IMR-90 (cell line): ENCODE measurements at regions not wholly inside any gene's neighbourhood (a gene's known extent, or its start where the extent isn't known, plus 50 kb on each side); places are given as distances from the start of the nearest gene placed in this dataset.

Experiments used
- ATAC-seq: fragments of 200-7000 bp; cut with Tn5 transposase; 2 replicates; pipeline ENCODE4 v1.9.1; 2020; ENCODE audit warnings: low read depth, mild to moderate bottlenecking, moderate library complexity
- BruUV-seq: library from RNA; stranded (reverse); fragments of 400-500 nt; replicated peaks from 2 replicates; lab custom pipeline; 2021; lab: Mats Ljungman, UMichigan
- CTCF ChIA-PET: fragments of 300-600 bp; formaldehyde crosslinking; extraction: SDS; loops from one replicate; lab custom pipeline; 2021; ENCODE audit warnings: antibody characterized with exemption; lab: Yijun Ruan, JAX
- POLR2A ChIA-PET: fragments of 300-600 bp; sonication (Branson Sonifier 250); formaldehyde crosslinking; loops from one replicate; lab custom pipeline; 2022; ENCODE audit warnings: antibody characterized with exemption; ENCODE audit not compliant: unreplicated experiment; lab: Charles Lee
- DNase-seq: peaks from one replicate; pipeline ENCODE4 v3.0.0; 2013
- H2AFZ ChIP-seq: replicated peaks from 2 replicates; pipeline ENCODE3; 2013; ENCODE audit warnings: low read length, mild to moderate bottlenecking; ENCODE audit not compliant: poor library complexity
- H2AK5ac ChIP-seq: 2 replicates; pipeline ENCODE4 v1.6.1; 2013; ENCODE audit warnings: low read depth, low read length, inconsistent platforms
- H2AK9ac ChIP-seq: replicated peaks from 2 replicates; pipeline ENCODE3; 2013; ENCODE audit warnings: mild to moderate bottlenecking, low read depth, low read length, moderate library complexity; ENCODE audit not compliant: poor library complexity
- H2BK120ac ChIP-seq: 2 replicates; pipeline ENCODE4 v1.6.1; 2013; ENCODE audit warnings: low read depth, low read length, inconsistent platforms
- H2BK15ac ChIP-seq: 3 replicates; pipeline ENCODE4 v1.6.1; 2013; ENCODE audit warnings: low read depth, low read length, inconsistent platforms
- H2BK20ac ChIP-seq: 2 replicates; pipeline ENCODE4 v1.6.1; 2013; ENCODE audit warnings: low read depth, mild to moderate bottlenecking, inconsistent platforms, low read length, moderate library complexity
- H2BK5ac ChIP-seq: 2 replicates; pipeline ENCODE4 v1.6.1; 2013; ENCODE audit warnings: mild to moderate bottlenecking, low read depth, low read length, inconsistent platforms; ENCODE audit not compliant: poor library complexity, severe bottlenecking
- H3K14ac ChIP-seq: replicated peaks from 2 replicates; pipeline ENCODE4 v1.6.1; 2013; ENCODE audit warnings: low read depth, low read length, inconsistent platforms
- H3K18ac ChIP-seq: 2 replicates; pipeline ENCODE4 v1.6.1; 2013; ENCODE audit warnings: low read depth, low read length, control low read depth
- H3K23ac ChIP-seq: 2 replicates; pipeline ENCODE4 v1.6.1; 2013; ENCODE audit warnings: low read depth, low read length, inconsistent platforms
- H3K27ac ChIP-seq: 2 replicates; pipeline ENCODE4 v1.5.1; 2013; ENCODE audit warnings: mild to moderate bottlenecking, control low read depth, low read length; ENCODE audit not compliant: insufficient read depth
- H3K27me3 ChIP-seq: 2 replicates; pipeline ENCODE4 v1.6.1; 2013; ENCODE audit warnings: low read length; ENCODE audit not compliant: control insufficient read depth, insufficient read depth
- H3K36me3 ChIP-seq: 2 replicates; pipeline ENCODE4 v1.6.1; 2013; ENCODE audit warnings: low read length, mixed read lengths; ENCODE audit not compliant: control insufficient read depth, insufficient read depth
- H3K4ac ChIP-seq: 2 replicates; pipeline ENCODE4 v1.6.1; 2013; ENCODE audit warnings: low read depth, low read length, inconsistent platforms
- H3K4me1 ChIP-seq: 2 replicates; pipeline ENCODE4 v1.6.1; 2013; ENCODE audit warnings: low read length, mixed read lengths; ENCODE audit not compliant: control insufficient read depth, insufficient read depth
- H3K4me2 ChIP-seq: 2 replicates; pipeline ENCODE4 v1.6.1; 2013; ENCODE audit warnings: low read depth, mild to moderate bottlenecking, control low read depth, low read length, moderate library complexity
- H3K4me3 ChIP-seq: 2 replicates; pipeline ENCODE4 v1.5.1; 2013; ENCODE audit warnings: low read depth, mild to moderate bottlenecking, control low read depth, low read length, moderate library complexity; ENCODE audit not compliant: insufficient read depth
- H3K56ac ChIP-seq: 2 replicates; pipeline ENCODE4 v1.6.1; 2013; ENCODE audit warnings: low read length, inconsistent platforms; ENCODE audit not compliant: insufficient read depth; ENCODE audit errors: extremely low read depth
- H3K79me1 ChIP-seq, 2 experiments: 2 replicates each; pipeline ENCODE4 v1.6.1; 2013; ENCODE audit warnings: low read length in 2 of 2, inconsistent platforms in 1 of 2, low read depth in 1 of 2
- H3K9ac ChIP-seq: 2 replicates; pipeline ENCODE4 v1.6.1; 2013; ENCODE audit warnings: low read depth, low read length, control low read depth
- H3K9me1 ChIP-seq: 2 replicates; pipeline ENCODE4 v1.6.1; 2013; ENCODE audit warnings: low read length, inconsistent platforms; ENCODE audit not compliant: insufficient read depth
- H3K9me3 ChIP-seq: 2 replicates; pipeline ENCODE4 v1.6.1; 2013; ENCODE audit warnings: low read length; ENCODE audit not compliant: control insufficient read depth, insufficient read depth
- H4K20me1 ChIP-seq: 2 replicates; pipeline ENCODE4 v1.6.1; 2013; ENCODE audit warnings: low read length, inconsistent platforms; ENCODE audit not compliant: insufficient read depth
- H4K5ac ChIP-seq: 2 replicates; pipeline ENCODE4 v1.6.1; 2013; ENCODE audit warnings: mild to moderate bottlenecking, low read depth, low read length, control low read depth
- H4K8ac ChIP-seq, 2 experiments: 2 replicates each; pipeline ENCODE4 v1.6.1; 2013; ENCODE audit warnings: low read depth in 2 of 2, low read length in 2 of 2, control low read depth in 1 of 2, inconsistent platforms in 1 of 2
- H4K91ac ChIP-seq: 2 replicates; pipeline ENCODE4 v1.6.1; 2013; ENCODE audit warnings: low read depth, low read length, inconsistent platforms; ENCODE audit not compliant: insufficient read depth
- CEBPB ChIP-seq: IDR thresholded peaks from 2 replicates; pipeline ENCODE4 v1.6.1; 2012; ENCODE audit warnings: low read depth, low read length, improper control_type of control experiment
- CHD1 ChIP-seq: IDR thresholded peaks from 2 replicates; pipeline ENCODE4 v1.6.1; 2012; ENCODE audit warnings: low read depth, low read length, improper control_type of control experiment
- FOS ChIP-seq: fragments of 150-350 bp; IDR thresholded peaks from 2 replicates; pipeline ENCODE4 v1.6.1; 2016; ENCODE audit warnings: low read depth, low read length
- MAZ ChIP-seq: IDR thresholded peaks from 2 replicates; pipeline ENCODE4 v1.6.1; 2012; ENCODE audit warnings: low read depth, mild to moderate bottlenecking, low read length, improper control_type of control experiment, moderate library complexity, borderline replicate concordance
- MXI1 ChIP-seq: IDR thresholded peaks from 2 replicates; pipeline ENCODE4 v1.6.1; 2012; ENCODE audit warnings: low read depth, mild to moderate bottlenecking, low read length, moderate library complexity, borderline replicate concordance
- RFX5 ChIP-seq: IDR thresholded peaks from 2 replicates; pipeline ENCODE4 v1.8.0; 2012; ENCODE audit warnings: low read depth, mild to moderate bottlenecking, low read length, moderate library complexity
- SMC3 ChIP-seq: fragments of 150-350 bp; IDR thresholded peaks from 2 replicates; pipeline ENCODE4 v1.6.1; 2016; ENCODE audit warnings: low read depth, mild to moderate bottlenecking, antibody characterized with exemption, low read length, moderate library complexity
- WGBS, 2 experiments: methylation state at CpG; one replicate each; pipeline versions ENCODE4 v1.1.5 to v1.1.7; 2013; ENCODE audit warnings: missing lambda C conversion rate in 2 of 2; ENCODE audit not compliant: insufficient read length in 1 of 2; ENCODE audit errors: extremely low coverage in 2 of 2; 5-methylcytosine and 5-hydroxymethylcytosine counted together
- dilution Hi-C: fragments of 300-500 bp; cut with HindIII; formaldehyde crosslinking; loops from one replicate; pipeline ENCODE4 v1.14.3; 2018; ENCODE audit warnings: low sequenced_read_pairs; ENCODE audit not compliant: unreplicated experiment
- in situ Hi-C: fragments of 300-500 bp; cut with MboI; formaldehyde crosslinking; loops from 3 replicates; pipeline ENCODE4 v1.14.3; 2019; ENCODE audit warnings: low sequenced_read_pairs, inconsistent platforms, mixed read lengths
- intact Hi-C: fragments of 100-400 bp; cut with micrococcal nuclease; formaldehyde crosslinking; loops from 2 replicates; pipeline ENCODE4 v1.10.0; 2022
- TF ChIP-seq, protein P1 (sequence below): fragments of 150-350 bp; IDR thresholded peaks from 2 replicates; pipeline ENCODE4 v1.6.1; 2017; ENCODE audit warnings: mild to moderate bottlenecking, antibody characterized with exemption, low read length, low read depth

DNA sequence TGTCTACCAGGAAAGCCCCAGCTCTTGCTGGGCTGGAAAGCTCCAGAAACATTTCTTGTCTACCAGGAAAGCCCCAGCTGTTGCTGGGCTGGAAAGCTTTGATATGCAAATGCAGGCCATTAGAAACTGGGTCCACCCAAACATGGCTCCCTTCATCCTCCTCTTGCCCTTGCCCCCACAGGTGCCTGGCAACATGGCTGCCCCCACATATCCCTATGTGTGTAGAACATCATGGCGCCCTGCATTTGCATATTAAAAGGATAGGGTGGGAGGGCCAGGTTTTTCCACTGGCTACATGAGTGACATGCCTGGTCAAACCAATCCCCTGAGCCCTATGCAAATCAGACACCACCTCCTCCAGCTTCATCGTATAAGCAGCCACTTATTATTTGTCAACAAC lies 455.4 kb upstream of the ARGLU1 start:
- Histone ChIP-seq H3K4ac (no peak overlapping the region), H3K9ac (no peak overlapping the region), H3K36me3 (no peaks in the 10 kb centered on the region), H2AK9ac (no peak overlapping the region), H3K23ac (no peak overlapping the region), H3K18ac (no peak overlapping the region), H2AFZ (no peak overlapping the region), H3K27me3 (no peaks in the 10 kb centered on the region), H2BK15ac (no peak overlapping the region), H4K8ac (no peak overlapping the region), H2AK5ac (no peak overlapping the region), H3K9me3 (no peaks in the 10 kb centered on the region), H3K4me1 (no peaks in the 10 kb centered on the region), H2BK5ac (no peak overlapping the region), H3K79me1 (no peaks in the 10 kb centered on the region), H4K91ac (no peak overlapping the region), H3K4me2 (no peak overlapping the region), H3K4me3 (no peak overlapping the region), H2BK20ac (no peak overlapping the region), H3K56ac (no peak overlapping the region), H2BK120ac (no peak overlapping the region), H4K20me1 (no peaks in the 10 kb centered on the region), H4K5ac (no peak overlapping the region), H3K14ac (no peak overlapping the region), H3K27ac (no peak overlapping the region), H3K9me1 (no peaks in the 10 kb centered on the region)
- POLR2A ChIA-PET, result interaction anchor here (0.6 kb wide), 1 partner anchor 17 kb away, joined by 3 read pairs; no protein-coding TSS in a partner anchor
- WGBS, 2 experiments, result no CpG with 5 or more reads among the region's 2 CpGs
- CTCF ChIA-PET, result no interaction called here
- dilution Hi-C loops, result no loop called here
- no TSS peak for BruUV-seq
- no peak for TF ChIP-seq CEBPB
- no peak for TF ChIP-seq MXI1
- TF ChIP-seq RFX5, result no peak
- no peak for TF ChIP-seq FOS
- TF ChIP-seq, protein P1, sequence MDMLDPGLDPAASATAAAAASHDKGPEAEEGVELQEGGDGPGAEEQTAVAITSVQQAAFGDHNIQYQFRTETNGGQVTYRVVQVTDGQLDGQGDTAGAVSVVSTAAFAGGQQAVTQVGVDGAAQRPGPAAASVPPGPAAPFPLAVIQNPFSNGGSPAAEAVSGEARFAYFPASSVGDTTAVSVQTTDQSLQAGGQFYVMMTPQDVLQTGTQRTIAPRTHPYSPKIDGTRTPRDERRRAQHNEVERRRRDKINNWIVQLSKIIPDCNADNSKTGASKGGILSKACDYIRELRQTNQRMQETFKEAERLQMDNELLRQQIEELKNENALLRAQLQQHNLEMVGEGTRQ, result no peak
- TF ChIP-seq SMC3, result no peak
- no peak for TF ChIP-seq CHD1
- no peak for TF ChIP-seq MAZ
- DNase-seq (no peak), ATAC-seq (no peak)
- intact Hi-C loops, result no loop called here
- in situ Hi-C loops, result no loop called here
